ENCODE measurements at regions not wholly inside any gene's neighbourhood (a gene's known extent, or its start where the extent isn't known, plus 50 kb on each side); places are given as distances from the start of the nearest gene placed in this dataset.

DNA sequence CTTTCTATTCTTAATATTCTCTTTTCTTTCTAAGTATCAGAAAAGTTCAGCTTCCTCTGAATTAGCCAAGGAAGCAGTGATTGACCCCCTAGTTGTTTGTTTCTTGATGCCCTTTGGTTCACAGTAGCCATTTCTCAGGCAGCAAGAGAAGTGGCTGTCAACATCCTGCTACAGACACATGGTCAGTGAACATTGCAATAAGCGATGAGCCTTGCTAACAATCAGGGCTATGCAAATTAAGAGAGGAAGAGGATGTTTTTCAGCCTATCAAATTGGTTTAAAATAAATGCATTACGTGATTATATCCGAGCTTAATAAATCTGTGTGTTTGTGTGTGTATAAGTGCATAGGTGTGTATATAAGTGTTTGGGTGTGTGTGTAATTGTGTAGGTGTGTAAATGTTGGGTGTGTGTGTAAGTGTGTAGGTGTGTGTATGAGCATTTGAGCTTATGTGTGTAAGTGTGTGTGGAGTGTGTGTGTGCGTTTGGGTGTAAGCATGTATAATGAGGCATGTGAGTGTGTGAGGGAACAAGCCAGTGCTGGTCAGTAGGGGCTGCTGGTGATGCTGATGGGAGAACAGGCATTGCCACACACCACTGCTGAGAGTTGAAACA is 78.1 kb upstream of the XCR1 start:
- Histone ChIP-seq H4K5ac (ENCODE audit: low read depth, low read length) (no peak overlapping the region), H2AK5ac (ENCODE audit: low read depth, low read length) (no peak overlapping the region), H3K9me3 (ENCODE audit: control insufficient read depth, insufficient read depth, low read length) (no peaks in the 10 kb centered on the region; the same call in 1 of the 2 replicates), H3K36me3 (ENCODE audit: control insufficient read depth, insufficient read depth, low read length) (no peaks in the 10 kb centered on the region), H3K9me1 (ENCODE audit: insufficient read depth, low read length) (no peaks in the 10 kb centered on the region; the same call in 1 of the 2 replicates), H2BK20ac (ENCODE audit: low read depth, low read length) (no peak overlapping the region), H4K91ac (ENCODE audit: insufficient read depth, low read depth, low read length) (no peak overlapping the region), H3K27me3 (ENCODE audit: control insufficient read depth, insufficient read depth, low read length) (peaks cover 17% of the 10 kb centered on the region), H3K14ac (replicated peaks; ENCODE audit: low read depth, low read length) (no peak overlapping the region), H3K4ac (ENCODE audit: low read depth, low read length) (no peak overlapping the region), H2BK15ac (ENCODE audit: low read depth, low read length) (no peak overlapping the region), H3K27ac (ENCODE audit: insufficient read depth, low read length) (no peak overlapping the region), H2BK120ac (ENCODE audit: low read depth, low read length) (no peak overlapping the region), H2BK5ac (ENCODE audit: low read depth, low read length, poor library complexity, severe bottlenecking) (no peak overlapping the region), H3K9ac (ENCODE audit: low read depth, low read length) (no peak overlapping the region), H3K56ac (ENCODE audit: extremely low read depth, insufficient read depth, low read length) (no peak overlapping the region), H2AFZ (replicated peaks; ENCODE audit: low read length, poor library complexity) (no peak overlapping the region), H4K20me1 (ENCODE audit: insufficient read depth, low read length) (no peaks in the 10 kb centered on the region), H4K8ac (ENCODE audit: low read depth in 2 of 2, low read length in 2 of 2) (no peak overlapping the region), H3K23ac (ENCODE audit: low read depth, low read length) (no peak overlapping the region), H2AK9ac (replicated peaks; ENCODE audit: low read depth, low read length, poor library complexity) (no peak overlapping the region), H3K4me2 (ENCODE audit: low read depth, low read length) (no peak overlapping the region), H3K79me1 (ENCODE audit: low read depth in 1 of 2, low read length in 2 of 2) (no peaks in the 10 kb centered on the region), H3K18ac (ENCODE audit: low read depth, low read length) (no peak overlapping the region), H3K4me3 (ENCODE audit: insufficient read depth, low read depth, low read length) (no peak overlapping the region), H3K4me1 (ENCODE audit: control insufficient read depth, insufficient read depth, low read length) (peaks cover 2% of the 10 kb centered on the region; the same call in 1 of the 2 replicates)
- dilution Hi-C loops (cut with HindIII; ENCODE audit: low sequenced_read_pairs, unreplicated experiment) (no loop called here), intact Hi-C loops (cut with micrococcal nuclease) (no loop called here), in situ Hi-C loops (cut with MboI; ENCODE audit: low sequenced_read_pairs) (no loop called here)
- DNase-seq (no peak), ATAC-seq (ENCODE audit: low read depth) (no peak)
- TF ChIP-seq MXI1 (IDR thresholded peaks at IDR 0.05; ENCODE audit: borderline replicate concordance, low read depth, low read length): no peak
- no peak for TF ChIP-seq RAD21 (IDR thresholded peaks at IDR 0.05; ENCODE audit: low read length)
- ChIA-PET CTCF (no interaction called here), POLR2A (ENCODE audit: unreplicated experiment) (no interaction called here)
- no TSS peak for BruUV-seq (replicated peaks)
- 74% methylated on average over 3 of the region's 4 CpGs; no CpG with 5 or more reads in 1 of the 2 experiments for WGBS, 2 experiments (ENCODE audit: extremely low coverage in 2 of 2, insufficient read length in 1 of 2)

All from IMR-90 (cell line).